GM21381 (cell line): ENCODE measurements at regions not wholly inside any gene's neighbourhood (a gene's known extent, or its start where the extent isn't known, plus 50 kb on each side); places are given as distances from the start of the nearest gene placed in this dataset.
"Not testable (repeated sequence)": the region's sequence is repeated elsewhere in the genome, so short reads cannot be mapped to it uniquely, and the experiment has no call there.

Experiments used
- ATAC-seq: cut with Tn5 transposase; IDR thresholded peaks from one replicate; pipeline ENCODE4 v1.9.1; 2021; ENCODE audit warnings: mild to moderate bottlenecking, moderate library complexity; ENCODE audit not compliant: unreplicated experiment

DNA sequence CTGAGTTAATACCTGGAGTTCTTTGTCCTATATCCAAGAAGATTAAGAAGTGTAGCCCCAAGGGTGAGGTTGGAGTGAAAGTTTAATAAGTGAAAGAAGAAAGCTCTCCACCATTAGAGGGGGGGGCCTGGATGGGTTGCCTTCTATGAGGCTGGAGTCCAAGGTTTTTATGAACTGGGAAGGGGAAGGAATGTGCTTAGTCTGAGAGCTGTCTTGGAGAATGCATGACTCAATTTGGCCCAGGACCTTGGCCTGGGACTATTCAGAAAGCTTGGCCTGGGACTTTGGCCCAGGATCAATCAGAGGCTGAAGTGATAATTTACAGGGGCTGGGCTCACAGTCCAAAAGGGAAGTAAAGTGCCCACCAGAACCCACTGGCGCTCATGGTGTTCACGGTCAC, 1049.0 kb upstream of the GRIA3 start:
- ATAC-seq, result no peak

DNA sequence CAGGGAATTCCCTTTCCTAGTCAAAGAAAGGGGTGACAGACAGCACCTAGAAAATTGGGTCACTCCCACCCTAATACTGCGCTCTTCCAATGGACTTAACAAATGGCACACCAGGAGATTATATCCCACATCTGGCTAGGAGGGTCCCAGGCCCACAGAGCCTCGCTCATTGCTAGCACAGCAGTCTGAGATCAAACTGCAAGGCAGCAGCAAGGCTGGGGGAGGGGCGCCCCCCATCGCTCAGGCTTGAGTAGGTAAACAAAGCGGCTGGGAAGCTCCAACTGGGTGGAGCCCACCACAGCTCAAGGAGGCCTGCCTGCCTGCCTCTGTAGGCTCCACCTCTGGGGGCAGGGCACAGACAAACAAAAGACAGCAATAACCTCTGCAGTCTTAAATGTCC, 1043.9 kb upstream of the GRIA3 start:
- not testable (repeated sequence) for ATAC-seq

DNA sequence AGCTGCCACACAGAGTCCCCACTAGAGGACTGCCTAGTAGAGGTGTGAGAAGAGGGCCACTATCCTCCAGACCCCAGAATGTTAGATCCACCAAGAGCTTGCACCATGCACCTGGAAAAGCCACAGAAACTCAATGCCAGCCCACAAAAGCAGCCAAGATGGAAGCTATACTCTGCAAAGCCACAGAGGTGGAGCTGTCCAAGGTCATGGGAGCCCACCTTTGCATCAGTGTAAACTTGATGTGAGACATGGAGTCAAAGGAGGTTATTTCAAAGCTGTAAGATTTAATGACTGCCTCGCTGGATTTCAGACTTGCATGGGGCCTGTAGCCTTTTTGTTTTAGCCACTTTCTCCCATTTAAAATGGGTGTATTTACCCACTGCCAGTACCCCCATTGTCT, 1030.1 kb upstream of the GRIA3 start:
- no peak for ATAC-seq

- no peak for ATAC-seq
Observed at GRCh38 chrX:122168241-122168640, 1015.8 kb upstream of the GRIA3 start.

GRCh38 chrX:122184791-122185190, 999.3 kb upstream of the GRIA3 start:
- ATAC-seq, result no peak

GRCh38 chrX:122187069-122187713, 996.9 kb upstream of the GRIA3 start:
- ATAC-seq, result no peak

- ATAC-seq, result no peak
Observed at GRCh38 chrX:122188751-122189150, 995.3 kb upstream of the GRIA3 start.

GRCh38 chrX:122196343-122196742, 987.7 kb upstream of the GRIA3 start:
- ATAC-seq, result no peak

- ATAC-seq, result no peak
Observed at GRCh38 chrX:122203399-122203798, 980.7 kb upstream of the GRIA3 start.

DNA sequence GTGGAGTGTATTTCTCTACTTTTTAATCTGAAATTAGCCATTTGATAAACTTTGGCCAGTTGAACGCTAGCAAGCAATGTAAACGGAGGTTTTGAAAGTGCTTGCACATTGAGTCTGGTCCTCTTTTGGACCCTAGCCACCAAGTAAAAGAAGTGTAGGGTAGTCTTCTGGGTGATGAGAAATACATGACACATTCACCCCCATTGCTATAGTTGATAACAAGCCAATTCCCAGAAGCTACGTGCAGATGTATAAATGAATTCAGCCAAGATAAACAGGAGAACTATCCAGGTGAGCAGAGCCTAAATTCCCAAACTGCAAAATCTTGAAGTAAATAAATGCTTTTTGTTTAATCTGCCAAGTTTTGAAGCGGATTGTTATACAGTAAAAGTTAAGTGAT, 965.4 kb upstream of the GRIA3 start:
- ATAC-seq, result no peak

DNA sequence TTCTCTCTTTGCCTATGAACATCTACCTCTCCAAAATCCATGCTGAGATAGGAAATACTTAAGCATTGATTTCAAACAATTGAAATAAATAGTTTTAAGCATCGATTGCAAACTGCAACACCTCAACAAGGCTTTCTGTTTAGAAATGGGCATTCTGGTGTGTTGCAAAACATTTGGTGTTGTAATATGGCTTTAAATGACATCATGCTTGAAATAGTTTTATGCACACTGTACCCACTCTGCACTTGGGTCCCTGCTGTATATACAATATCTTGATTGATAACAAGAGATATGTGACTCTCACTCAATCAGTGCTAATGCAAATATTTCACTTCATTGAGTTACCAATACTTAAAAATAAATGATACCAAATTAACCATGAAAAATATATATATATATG, 964.9 kb upstream of the GRIA3 start:
- no peak for ATAC-seq

DNA sequence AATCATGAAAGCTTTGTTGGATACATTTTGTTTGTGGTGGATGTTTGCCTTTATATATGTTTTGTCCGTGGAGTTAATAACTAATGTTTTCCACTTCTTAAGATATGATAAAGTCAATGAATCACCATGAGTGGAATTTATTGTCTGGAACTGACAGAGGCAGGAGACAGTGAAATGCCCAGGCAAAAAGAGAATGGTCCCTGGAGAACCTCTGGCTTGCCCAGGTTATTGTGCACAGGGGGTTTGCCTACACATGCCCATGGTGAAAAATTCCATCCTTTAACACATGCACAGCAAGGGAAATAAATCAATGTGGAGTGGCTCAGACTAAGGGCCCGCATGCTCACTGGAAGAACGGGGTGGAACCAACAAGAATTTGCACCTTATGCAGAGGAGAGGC, 964.3 kb upstream of the GRIA3 start:
- no peak for ATAC-seq

DNA sequence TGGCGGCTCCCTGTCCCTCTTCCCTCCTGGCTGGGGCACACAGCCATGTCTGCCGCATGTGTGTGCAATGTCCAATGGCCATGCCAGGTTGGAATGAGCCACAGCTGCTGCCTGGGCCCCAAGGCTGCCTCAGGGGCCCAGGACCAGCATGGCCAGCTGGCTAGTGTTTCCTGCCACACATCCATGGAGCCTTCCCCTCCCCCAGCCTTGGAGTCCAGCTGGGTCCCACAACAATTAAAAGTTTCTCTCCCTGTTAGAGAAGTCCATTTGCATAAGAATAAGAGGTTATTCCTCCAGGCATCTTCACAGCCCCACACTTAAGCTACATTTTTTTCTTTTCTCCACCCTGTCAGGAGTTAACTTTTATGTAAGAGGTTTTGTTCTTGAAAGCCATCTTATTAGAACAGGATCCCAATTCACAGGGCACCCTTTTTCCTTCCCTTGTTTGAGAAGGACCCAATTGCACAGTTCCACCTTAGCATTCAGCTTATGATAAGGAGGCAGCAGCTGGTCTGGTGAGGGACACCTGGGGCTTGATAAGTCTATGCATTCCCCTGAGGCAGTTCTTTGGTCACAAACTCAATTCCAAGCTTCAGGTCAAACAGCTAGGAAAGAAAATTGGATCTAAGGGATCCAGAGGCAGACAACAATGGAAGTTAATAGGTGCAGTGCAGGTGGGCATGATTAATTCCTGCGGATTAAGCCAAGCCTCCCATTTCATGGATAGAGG, 963.3 kb upstream of the GRIA3 start:
- ATAC-seq, result no peak

DNA sequence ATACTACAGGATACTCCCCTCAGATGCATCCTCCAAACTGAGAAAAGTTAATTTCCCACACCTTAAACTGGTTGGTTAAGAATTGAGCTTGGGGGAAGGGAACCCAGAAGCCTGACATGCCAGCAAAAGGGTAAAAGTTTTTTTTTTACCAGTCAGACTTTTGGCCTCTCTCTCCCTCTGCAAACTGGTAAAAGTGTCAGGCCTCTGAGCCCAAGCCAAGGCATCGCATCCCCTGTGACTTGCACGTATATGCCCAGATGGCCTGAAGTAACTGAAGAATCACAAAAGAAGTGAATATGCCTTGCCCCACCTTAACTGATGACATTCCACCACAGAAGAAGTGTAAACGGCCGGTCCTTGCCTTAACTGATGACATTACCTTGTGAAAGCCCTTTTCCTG, 962.3 kb upstream of the GRIA3 start:
- ATAC-seq, result not testable (repeated sequence)

GRCh38 chrX:122224137-122224536, 959.9 kb upstream of the GRIA3 start:
- not testable (repeated sequence) for ATAC-seq

- ATAC-seq, result no peak
Observed at GRCh38 chrX:122238801-122239200, 945.3 kb upstream of the GRIA3 start.

- ATAC-seq, result no peak
Observed at GRCh38 chrX:122241959-122242358, 942.1 kb upstream of the GRIA3 start.

DNA sequence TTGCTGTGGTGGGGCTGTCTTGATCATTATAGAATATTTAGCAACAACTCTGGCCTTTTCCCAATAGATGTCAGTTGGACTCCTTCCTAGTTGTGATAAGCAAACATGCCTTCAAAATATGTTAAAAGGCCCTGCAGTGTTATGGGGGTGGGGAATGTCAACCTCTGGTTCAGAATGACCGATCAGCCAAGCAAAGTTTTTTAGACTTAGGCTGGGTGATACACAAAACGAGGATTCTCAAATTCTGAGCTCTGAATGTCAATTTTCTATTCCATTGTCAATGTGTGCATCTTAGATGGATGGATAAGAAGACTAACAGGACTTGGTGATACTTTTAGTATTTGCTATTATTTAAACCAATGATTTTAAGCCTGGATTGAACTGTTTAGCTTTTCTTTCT, 940.0 kb upstream of the GRIA3 start:
- no peak for ATAC-seq

- ATAC-seq, result no peak
Observed at GRCh38 chrX:122245175-122245574, 938.9 kb upstream of the GRIA3 start.

DNA sequence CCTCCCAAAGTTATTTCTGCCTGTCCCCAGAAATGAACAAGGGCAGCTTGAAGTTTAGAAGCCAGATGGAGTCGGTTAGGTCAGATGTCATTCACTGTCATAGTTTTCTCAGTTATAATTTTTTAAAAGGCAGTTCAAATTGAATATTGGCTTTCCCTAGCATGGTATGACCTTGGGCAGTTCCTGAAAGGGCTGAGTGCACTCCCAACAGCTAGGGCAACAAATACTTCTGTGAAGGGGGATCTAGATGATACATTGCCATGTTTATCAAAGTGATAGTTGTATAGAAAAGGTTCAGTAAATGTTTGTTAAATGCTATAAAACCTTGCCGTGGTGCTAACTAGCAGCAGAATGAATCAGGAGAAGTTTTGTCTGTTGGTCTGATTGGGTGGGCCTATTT, 938.1 kb upstream of the GRIA3 start:
- ATAC-seq, result no peak

GRCh38 chrX:122246937-122247336, 937.1 kb upstream of the GRIA3 start:
- ATAC-seq, result no peak

- ATAC-seq, result no peak
Observed at GRCh38 chrX:122248681-122249080, 935.4 kb upstream of the GRIA3 start.

DNA sequence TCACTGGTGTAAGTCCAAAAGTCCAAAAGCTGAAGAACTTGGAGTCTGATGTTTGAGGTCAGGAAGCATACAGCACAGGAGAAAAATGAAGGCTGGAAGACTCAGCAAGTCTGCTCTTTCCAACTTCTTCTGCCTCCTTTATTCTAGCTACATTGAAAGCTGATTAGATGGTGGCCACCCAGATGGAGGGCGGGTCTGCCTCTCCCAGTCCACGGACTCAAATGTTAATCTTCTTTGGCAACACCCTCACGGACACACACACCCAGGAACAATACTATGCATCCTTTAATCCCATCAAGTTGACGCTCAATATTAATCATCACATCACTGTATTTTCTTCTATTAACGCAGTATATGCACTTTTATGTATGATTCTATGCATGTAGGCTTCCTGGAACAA, 931.6 kb upstream of the GRIA3 start:
- ATAC-seq, result no peak
